ENCODE measurements at regions not wholly inside any gene's neighbourhood (a gene's known extent, or its start where the extent isn't known, plus 50 kb on each side); places are given as distances from the start of the nearest gene placed in this dataset.

DNA sequence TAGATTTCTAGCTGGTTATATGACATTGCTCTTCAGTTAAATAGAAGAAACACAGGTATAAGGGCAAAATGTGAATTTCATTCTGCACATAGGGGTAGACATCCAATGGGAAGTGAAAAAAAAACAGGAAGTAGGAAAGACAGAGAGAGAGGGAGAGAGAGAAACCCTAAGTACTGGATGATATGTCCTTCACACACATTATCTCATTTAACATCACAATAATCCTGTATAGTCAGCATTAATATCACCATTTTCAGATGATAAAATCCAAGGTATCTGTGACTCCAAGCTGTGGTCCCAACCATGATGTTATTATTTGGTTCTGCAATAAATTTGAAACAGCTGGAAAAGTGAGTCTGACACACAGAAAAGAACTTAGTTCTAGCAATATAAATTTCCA, 759.9 kb downstream of the SATB2 start (continued):
- TF ChIP-seq, protein P1, sequence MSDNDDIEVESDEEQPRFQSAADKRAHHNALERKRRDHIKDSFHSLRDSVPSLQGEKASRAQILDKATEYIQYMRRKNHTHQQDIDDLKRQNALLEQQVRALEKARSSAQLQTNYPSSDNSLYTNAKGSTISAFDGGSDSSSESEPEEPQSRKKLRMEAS (IDR thresholded peaks at IDR 0.05) = no peak

DNA sequence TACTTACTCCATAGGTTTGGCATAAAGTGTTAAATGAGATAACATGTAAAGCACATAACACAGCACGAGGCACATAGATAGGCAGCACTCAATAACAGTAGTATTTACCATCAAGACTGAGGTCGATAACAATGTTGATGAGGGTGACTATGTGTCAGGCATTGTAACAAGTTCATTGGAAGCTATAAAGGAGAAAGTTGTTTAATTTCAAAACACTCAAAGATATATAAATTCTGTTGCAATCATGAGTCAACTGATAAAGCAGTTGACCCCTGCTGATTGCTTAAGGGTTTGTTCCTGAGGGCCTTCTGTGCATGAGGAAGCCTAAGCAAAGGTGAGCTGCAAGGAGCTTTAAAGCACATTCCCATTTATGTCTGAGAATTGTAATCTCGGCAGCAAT, 760.5 kb downstream of the SATB2 start:
- no peaks in the 10 kb centered on the region for H3K36me3 ChIP-seq (ENCODE audit: control insufficient read depth in 4 of 4, insufficient read depth in 3 of 4, low read depth in 1 of 4, low read length in 3 of 4)
- no peak overlapping the region for H3K27ac ChIP-seq (ENCODE audit: low read depth in 1 of 2, low read length in 2 of 2)
- DNase-seq (ENCODE audit: low spot score) = no peak
- no peaks in the 10 kb centered on the region for H3K27me3 ChIP-seq (ENCODE audit: control insufficient read depth in 4 of 4, insufficient read depth in 4 of 4, low read length in 3 of 4)
- no peak overlapping the region for H3K4me3 ChIP-seq (ENCODE audit: low read depth in 1 of 3, low read length in 3 of 3)
- no peak for TF ChIP-seq FOXA1 (IDR thresholded peaks at IDR 0.05)
- TF ChIP-seq, protein P2, sequence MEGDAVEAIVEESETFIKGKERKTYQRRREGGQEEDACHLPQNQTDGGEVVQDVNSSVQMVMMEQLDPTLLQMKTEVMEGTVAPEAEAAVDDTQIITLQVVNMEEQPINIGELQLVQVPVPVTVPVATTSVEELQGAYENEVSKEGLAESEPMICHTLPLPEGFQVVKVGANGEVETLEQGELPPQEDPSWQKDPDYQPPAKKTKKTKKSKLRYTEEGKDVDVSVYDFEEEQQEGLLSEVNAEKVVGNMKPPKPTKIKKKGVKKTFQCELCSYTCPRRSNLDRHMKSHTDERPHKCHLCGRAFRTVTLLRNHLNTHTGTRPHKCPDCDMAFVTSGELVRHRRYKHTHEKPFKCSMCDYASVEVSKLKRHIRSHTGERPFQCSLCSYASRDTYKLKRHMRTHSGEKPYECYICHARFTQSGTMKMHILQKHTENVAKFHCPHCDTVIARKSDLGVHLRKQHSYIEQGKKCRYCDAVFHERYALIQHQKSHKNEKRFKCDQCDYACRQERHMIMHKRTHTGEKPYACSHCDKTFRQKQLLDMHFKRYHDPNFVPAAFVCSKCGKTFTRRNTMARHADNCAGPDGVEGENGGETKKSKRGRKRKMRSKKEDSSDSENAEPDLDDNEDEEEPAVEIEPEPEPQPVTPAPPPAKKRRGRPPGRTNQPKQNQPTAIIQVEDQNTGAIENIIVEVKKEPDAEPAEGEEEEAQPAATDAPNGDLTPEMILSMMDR (IDR thresholded peaks at IDR 0.05; ENCODE audit: low read depth, low read length, missing input control) = no peak
- TF ChIP-seq, protein P3, sequence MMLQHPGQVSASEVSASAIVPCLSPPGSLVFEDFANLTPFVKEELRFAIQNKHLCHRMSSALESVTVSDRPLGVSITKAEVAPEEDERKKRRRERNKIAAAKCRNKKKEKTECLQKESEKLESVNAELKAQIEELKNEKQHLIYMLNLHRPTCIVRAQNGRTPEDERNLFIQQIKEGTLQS (IDR thresholded peaks at IDR 0.05) = no peak
- TF ChIP-seq HNF4G (IDR thresholded peaks at IDR 0.05) = no peak
- no peak for TF ChIP-seq EGR1 (IDR thresholded peaks at IDR 0.05; ENCODE audit: low read depth in 2 of 2)
- no peak for TF ChIP-seq RAD21 (IDR thresholded peaks at IDR 0.05)
- TF ChIP-seq, protein P4, sequence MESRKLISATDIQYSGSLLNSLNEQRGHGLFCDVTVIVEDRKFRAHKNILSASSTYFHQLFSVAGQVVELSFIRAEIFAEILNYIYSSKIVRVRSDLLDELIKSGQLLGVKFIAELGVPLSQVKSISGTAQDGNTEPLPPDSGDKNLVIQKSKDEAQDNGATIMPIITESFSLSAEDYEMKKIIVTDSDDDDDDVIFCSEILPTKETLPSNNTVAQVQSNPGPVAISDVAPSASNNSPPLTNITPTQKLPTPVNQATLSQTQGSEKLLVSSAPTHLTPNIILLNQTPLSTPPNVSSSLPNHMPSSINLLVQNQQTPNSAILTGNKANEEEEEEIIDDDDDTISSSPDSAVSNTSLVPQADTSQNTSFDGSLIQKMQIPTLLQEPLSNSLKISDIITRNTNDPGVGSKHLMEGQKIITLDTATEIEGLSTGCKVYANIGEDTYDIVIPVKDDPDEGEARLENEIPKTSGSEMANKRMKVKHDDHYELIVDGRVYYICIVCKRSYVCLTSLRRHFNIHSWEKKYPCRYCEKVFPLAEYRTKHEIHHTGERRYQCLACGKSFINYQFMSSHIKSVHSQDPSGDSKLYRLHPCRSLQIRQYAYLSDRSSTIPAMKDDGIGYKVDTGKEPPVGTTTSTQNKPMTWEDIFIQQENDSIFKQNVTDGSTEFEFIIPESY (IDR thresholded peaks at IDR 0.05) = no peak
- no peak for TF ChIP-seq GABPA (IDR thresholded peaks at IDR 0.05 in 1 of 2, conservative IDR thresholded peaks at IDR 0.05 in 1 of 2)
- TF ChIP-seq TAF1 (conservative IDR thresholded peaks at IDR 0.05) = no peak
- no peak for TF ChIP-seq HNF4A (conservative IDR thresholded peaks at IDR 0.05)
- TF ChIP-seq YY1 (IDR thresholded peaks at IDR 0.05) = no peak
- TF ChIP-seq FOXA2 (IDR thresholded peaks at IDR 0.05) = no peak
- TF ChIP-seq JUND (IDR thresholded peaks at IDR 0.05) = no peak
- TF ChIP-seq, protein P5, sequence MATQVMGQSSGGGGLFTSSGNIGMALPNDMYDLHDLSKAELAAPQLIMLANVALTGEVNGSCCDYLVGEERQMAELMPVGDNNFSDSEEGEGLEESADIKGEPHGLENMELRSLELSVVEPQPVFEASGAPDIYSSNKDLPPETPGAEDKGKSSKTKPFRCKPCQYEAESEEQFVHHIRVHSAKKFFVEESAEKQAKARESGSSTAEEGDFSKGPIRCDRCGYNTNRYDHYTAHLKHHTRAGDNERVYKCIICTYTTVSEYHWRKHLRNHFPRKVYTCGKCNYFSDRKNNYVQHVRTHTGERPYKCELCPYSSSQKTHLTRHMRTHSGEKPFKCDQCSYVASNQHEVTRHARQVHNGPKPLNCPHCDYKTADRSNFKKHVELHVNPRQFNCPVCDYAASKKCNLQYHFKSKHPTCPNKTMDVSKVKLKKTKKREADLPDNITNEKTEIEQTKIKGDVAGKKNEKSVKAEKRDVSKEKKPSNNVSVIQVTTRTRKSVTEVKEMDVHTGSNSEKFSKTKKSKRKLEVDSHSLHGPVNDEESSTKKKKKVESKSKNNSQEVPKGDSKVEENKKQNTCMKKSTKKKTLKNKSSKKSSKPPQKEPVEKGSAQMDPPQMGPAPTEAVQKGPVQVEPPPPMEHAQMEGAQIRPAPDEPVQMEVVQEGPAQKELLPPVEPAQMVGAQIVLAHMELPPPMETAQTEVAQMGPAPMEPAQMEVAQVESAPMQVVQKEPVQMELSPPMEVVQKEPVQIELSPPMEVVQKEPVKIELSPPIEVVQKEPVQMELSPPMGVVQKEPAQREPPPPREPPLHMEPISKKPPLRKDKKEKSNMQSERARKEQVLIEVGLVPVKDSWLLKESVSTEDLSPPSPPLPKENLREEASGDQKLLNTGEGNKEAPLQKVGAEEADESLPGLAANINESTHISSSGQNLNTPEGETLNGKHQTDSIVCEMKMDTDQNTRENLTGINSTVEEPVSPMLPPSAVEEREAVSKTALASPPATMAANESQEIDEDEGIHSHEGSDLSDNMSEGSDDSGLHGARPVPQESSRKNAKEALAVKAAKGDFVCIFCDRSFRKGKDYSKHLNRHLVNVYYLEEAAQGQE (IDR thresholded peaks at IDR 0.05) = no peak
- TF ChIP-seq, protein P1 (IDR thresholded peaks at IDR 0.05) = no peak
- no peak for TF ChIP-seq SP1 (IDR thresholded peaks at IDR 0.05)
- TF ChIP-seq NR2F2 (IDR thresholded peaks at IDR 0.05) = no peak
- TF ChIP-seq RXRA (IDR thresholded peaks at IDR 0.05) = no peak
- H3K4me1 ChIP-seq (ENCODE audit: control insufficient read depth in 4 of 4, insufficient read depth in 4 of 4, low read length in 3 of 4) = peaks cover 0 to 2% (median 0%) of the 10 kb centered on the region in 4 donors
- H3K9ac ChIP-seq (ENCODE audit: low read depth in 1 of 2, low read length in 2 of 2) = no peak overlapping the region
- WGBS = 49% methylated on average over 3 of the region's 3 CpGs
- no peaks in the 10 kb centered on the region for H3K9me3 ChIP-seq (ENCODE audit: control insufficient read depth in 4 of 4, low read length in 3 of 4)

Measured in liver (tissue), 8 donors.